ENCODE measurements at regions not wholly inside any gene's neighbourhood (a gene's known extent, or its start where the extent isn't known, plus 50 kb on each side); places are given as distances from the start of the nearest gene placed in this dataset.

- H3K4me3 ChIP-seq (ENCODE audit: low read depth, low read length) = peak overlapping the region; percentile 60
- no peak for TF ChIP-seq CTCF (IDR thresholded peaks at IDR 0.05; ENCODE audit: low read depth, low read length, missing control alignments)
- DNase-seq (ENCODE audit: low read depth) = no peak
These were observed 225.5 kb upstream of the IL12A start for GRCh38 chr3:159763011-159763601.

DNA sequence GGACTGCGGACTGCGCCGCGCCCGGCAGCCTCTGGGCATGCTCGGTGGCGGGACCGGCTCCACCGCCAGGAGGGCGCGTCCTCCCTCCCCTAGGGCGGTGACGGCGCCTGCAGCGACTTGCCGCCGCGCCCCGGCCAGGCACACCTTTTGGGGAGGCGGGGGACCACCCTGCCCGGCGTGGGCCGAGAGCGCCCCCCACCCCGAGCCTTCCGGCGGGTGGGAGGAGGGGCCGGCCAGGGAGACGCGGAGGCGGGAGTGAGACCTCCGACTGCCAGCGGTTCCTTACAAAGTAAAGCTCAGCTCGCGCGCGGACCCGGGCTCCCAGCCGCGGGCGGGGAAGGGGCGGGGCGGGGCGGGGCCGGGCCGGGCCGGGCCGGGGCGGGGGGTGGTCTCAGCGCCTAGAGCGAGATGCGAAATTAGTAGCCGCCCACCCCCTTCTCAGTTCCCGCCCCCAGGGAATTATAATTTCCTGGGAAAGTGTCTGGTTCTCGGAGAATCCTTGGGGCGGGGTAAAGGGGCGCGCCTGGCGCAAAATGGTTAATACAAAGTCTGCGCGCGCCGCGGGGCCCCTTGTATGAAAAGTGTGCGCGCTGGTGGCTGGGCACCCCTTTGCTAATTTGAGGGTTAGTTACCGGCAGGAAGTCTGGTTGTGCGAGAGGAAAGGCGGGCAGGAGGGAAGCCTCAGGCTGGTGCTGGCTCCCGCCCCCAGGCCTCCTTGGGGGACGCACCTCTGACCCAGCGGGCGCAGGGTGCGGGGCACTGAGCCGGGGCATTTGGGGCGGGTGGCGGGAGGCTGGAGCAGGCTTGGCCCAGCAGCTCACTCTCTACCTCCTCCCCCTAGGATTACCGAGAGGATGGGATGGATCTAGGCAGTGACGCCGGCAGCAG is 224.8 kb upstream of the IL12A start:
- TF ChIP-seq CTCF (IDR thresholded peaks at IDR 0.05; ENCODE audit: low read depth, low read length, missing control alignments) = peak; percentile 14

DNA sequence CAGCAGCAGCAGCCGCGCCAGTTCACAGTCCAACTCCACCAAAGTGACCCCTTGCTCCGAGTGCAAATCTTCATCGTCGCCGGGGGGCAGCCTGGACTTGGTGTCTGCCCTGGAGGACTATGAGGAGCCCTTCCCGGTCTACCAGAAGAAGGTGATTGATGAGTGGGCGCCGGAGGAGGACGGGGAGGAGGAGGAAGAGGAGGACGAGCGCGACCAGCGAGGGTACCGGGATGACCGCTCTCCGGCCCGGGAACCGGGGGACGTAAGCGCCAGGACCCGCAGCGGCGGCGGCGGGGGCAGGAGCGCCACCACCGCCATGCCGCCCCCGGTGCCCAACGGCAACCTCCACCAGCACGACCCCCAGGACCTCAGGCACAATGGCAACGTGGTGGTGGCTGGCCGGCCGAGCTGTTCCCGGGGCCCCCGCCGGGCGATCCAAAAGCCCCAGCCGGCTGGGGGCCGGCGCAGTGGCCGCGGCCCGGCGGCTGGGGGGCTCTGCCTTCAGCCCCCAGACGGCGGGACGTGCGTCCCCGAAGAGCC is 224.1 kb upstream of the IL12A start:
- H3K4me3 ChIP-seq (ENCODE audit: low read depth, low read length) = peak overlapping the region; percentile 29

More for the DNA sequence above, 224.8 kb upstream of the IL12A start:
- DNase-seq (ENCODE audit: low read depth) = no peak
- peak overlapping the region; percentile 60 for H3K4me3 ChIP-seq (ENCODE audit: low read depth, low read length)

DNA sequence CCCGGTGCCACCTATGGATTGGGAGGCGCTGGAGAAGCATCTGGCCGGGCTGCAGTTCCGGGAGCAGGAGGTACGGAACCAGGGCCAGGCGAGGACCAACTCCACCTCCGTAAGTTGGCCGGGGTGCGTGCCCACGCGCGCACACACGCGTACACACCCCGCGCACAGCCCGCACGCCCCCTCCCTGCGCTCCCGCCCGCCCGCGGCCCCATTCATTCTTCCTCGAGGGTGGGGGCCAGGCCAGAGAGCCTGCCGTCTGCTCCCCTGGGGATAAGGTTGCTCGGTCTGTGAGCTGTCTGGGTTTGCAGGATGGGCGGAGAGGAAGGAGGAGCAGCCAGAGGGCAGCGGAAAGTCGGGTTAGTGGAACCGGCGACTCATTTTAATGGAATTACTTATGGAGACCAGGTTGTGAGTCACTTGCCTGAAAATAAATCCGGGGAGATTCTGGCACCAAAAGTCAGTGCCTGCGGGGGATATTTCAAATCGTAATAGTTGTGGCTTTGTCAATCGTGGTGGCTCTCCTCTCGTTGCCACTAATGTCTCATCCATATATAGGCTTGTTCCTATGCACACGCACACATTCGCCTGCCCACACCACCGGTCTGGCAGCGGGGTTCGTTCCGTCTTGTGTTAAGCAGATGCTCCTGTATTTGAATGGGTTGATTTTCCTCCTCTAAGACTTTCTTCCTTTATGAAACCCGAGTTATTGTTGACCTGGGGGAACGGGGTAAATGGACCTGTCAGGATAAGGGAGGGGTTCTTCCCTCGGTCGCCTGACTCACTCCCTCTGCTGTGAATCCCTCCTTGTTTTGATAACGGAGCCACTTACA is 223.4 kb upstream of the IL12A start:
- no peak for DNase-seq (ENCODE audit: low read depth)

More for the DNA sequence above, 224.1 kb upstream of the IL12A start:
- DNase-seq (ENCODE audit: low read depth) = no peak
- no peak for TF ChIP-seq CTCF (IDR thresholded peaks at IDR 0.05; ENCODE audit: low read depth, low read length, missing control alignments)

DNA sequence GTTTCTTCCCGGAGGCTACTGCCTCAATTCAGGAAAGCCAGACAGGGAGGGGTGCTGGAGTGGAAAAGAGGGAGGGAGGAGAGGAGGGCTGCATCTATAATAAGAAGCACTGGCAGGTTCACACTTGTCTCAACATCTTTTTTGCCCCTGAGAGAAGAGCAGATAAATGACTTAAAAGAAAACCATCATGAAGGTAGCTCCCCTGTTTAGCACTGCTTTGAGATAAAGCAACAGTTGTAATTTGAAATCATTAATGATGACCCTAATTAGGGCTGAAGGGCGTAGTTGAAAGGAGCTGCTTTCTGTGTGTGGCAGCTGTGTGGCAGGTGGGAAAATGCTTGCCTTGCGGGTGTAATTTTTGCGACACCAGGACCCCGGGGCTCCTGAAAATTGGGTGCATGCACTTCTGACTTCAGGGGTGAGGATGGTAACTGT is 222.8 kb upstream of the IL12A start:
- no peak for TF ChIP-seq CTCF (IDR thresholded peaks at IDR 0.05; ENCODE audit: low read depth, low read length, missing control alignments)
- DNase-seq (ENCODE audit: low read depth) = no peak
- no peak overlapping the region for H3K4me3 ChIP-seq (ENCODE audit: low read depth, low read length)

More for the DNA sequence above, 223.4 kb upstream of the IL12A start:
- TF ChIP-seq CTCF (IDR thresholded peaks at IDR 0.05; ENCODE audit: low read depth, low read length, missing control alignments) = no peak
- no peak overlapping the region; the same call in 1 of the 2 replicates for H3K4me3 ChIP-seq (ENCODE audit: low read depth, low read length)

GRCh38 chr3:159766563-159767185 is 222.0 kb upstream of the IL12A start:
- no peak overlapping the region for H3K4me3 ChIP-seq (ENCODE audit: low read depth, low read length)
- no peak for DNase-seq (ENCODE audit: low read depth)
- peak; percentile 48 for TF ChIP-seq CTCF (IDR thresholded peaks at IDR 0.05; ENCODE audit: low read depth, low read length, missing control alignments)

All from GM12864 (cell line).